ENCODE measurements at regions not wholly inside any gene's neighbourhood (a gene's known extent, or its start where the extent isn't known, plus 50 kb on each side); places are given as distances from the start of the nearest gene placed in this dataset.

GRCh38 chr2:208627110-208627884 lies 220.7 kb downstream of the PTH2R start:
- Histone ChIP-seq H3K9ac (ENCODE audit: extremely low read depth, insufficient read length, low read length) (no peak overlapping the region), H4K91ac (ENCODE audit: insufficient read length, low read depth, low read length) (no peak overlapping the region), H4K20me1 (ENCODE audit: control insufficient read depth, insufficient read depth, insufficient read length) (no peaks in the 10 kb centered on the region), H2AFZ (ENCODE audit: low read length) (no peak overlapping the region), H3K18ac (ENCODE audit: insufficient read length, low read depth, low read length) (no peak overlapping the region), H3K27me3 (ENCODE audit: insufficient read depth, low read length) (no peaks in the 10 kb centered on the region), H3K79me1 (ENCODE audit: insufficient read depth, low read depth, low read length, poor library complexity, severe bottlenecking) (no peaks in the 10 kb centered on the region), H2BK120ac (ENCODE audit: low read depth, low read length, poor library complexity, severe bottlenecking) (no peak overlapping the region), H4K8ac (replicated peaks; ENCODE audit: insufficient read length, low read depth, low read length) (no peak overlapping the region), H3K56ac (ENCODE audit: insufficient read length, low read depth, low read length) (no peak overlapping the region), H3K14ac (ENCODE audit: insufficient read depth, low read length) (no peak overlapping the region), H3K4me2 (ENCODE audit: insufficient read depth, insufficient read length, low read length) (no peak overlapping the region), H3K4me1 (ENCODE audit: insufficient read depth, low read length) (no peaks in the 10 kb centered on the region), H2BK15ac (ENCODE audit: low read depth, low read length) (no peak overlapping the region), H2BK5ac (ENCODE audit: insufficient read length, low read length) (no peak overlapping the region), H3K27ac (ENCODE audit: insufficient read length, low read depth, low read length) (no peak overlapping the region), H3K23me2 (ENCODE audit: insufficient read length, low read depth, low read length, poor library complexity, severe bottlenecking) (no peaks in the 10 kb centered on the region), H2AK5ac (ENCODE audit: insufficient read length, low read length) (no peak overlapping the region), H3K23ac (ENCODE audit: insufficient read length, low read depth, low read length) (no peak overlapping the region), H4K5ac (ENCODE audit: insufficient read length, low read depth, low read length) (no peak overlapping the region), H3K9me3 (ENCODE audit: control insufficient read depth, low read depth, low read length) (no peaks in the 10 kb centered on the region), H3K79me2 (ENCODE audit: insufficient read depth, low read length) (no peaks in the 10 kb centered on the region), H2BK20ac (ENCODE audit: low read depth, low read length, poor library complexity, severe bottlenecking) (no peak overlapping the region), H2BK12ac (ENCODE audit: insufficient read length, low read depth, low read length) (no peak overlapping the region), H3K4ac (ENCODE audit: low read depth, low read length) (no peak overlapping the region), H3T11ph (ENCODE audit: low read length) (no peak overlapping the region)
- Mint-ChIP-seq H3K4me1 (no peaks in the 10 kb centered on the region), H3K27me3 (ENCODE audit: low read depth) (no peaks in the 10 kb centered on the region), H3K27ac (no peak overlapping the region), H3K9me3 (no peaks in the 10 kb centered on the region), H3K4me3 (no peak overlapping the region), H3K36me3 (ENCODE audit: insufficient read depth in 1 of 3, low read depth in 3 of 3) (no peaks in the 10 kb centered on the region)
- DNase-seq = no peak
- no peak for TF ChIP-seq CTCF (conservative IDR thresholded peaks at IDR 0.05)
- WGBS (ENCODE audit: extremely low coverage, insufficient read length, low lambda C conversion rate) = no CpG with 5 or more reads among the region's 2 CpGs

All from H9 (cell line).